Loucy (cell line): ENCODE measurements at regions not wholly inside any gene's neighbourhood (a gene's known extent, or its start where the extent isn't known, plus 50 kb on each side); places are given as distances from the start of the nearest gene placed in this dataset.
A peak's percentile ranks its signal among the peaks of the same experiment; 100 is the strongest.

Experiments
- H2AFZ ChIP-seq: fragments of 200-600 bp; sonication (generic); 2 replicates; pipeline ENCODE4 v1.6.0; 2016; ENCODE audit warnings: antibody characterized with exemption, mild to moderate bottlenecking, low read length, moderate library complexity
- H3F3A ChIP-seq: fragments of 200-600 bp; 2 replicates; pipeline ENCODE4 v1.6.0; 2016; ENCODE audit warnings: antibody characterized with exemption, low read depth, mild to moderate bottlenecking
- H3K27me3 ChIP-seq: fragments of 200-600 bp; sonication (generic); 2 replicates; pipeline ENCODE4 v1.6.1; 2014; ENCODE audit warnings: low read length, mild to moderate bottlenecking; ENCODE audit not compliant: insufficient read depth, poor library complexity, severe bottlenecking
- H3K36me3 ChIP-seq: fragments of 200-600 bp; sonication (generic); 2 replicates; pipeline ENCODE4 v1.6.1; 2016; ENCODE audit warnings: low read length; ENCODE audit not compliant: insufficient read depth
- H3K4me1 ChIP-seq: fragments of 200-600 bp; sonication (generic); 2 replicates; pipeline ENCODE4 v1.5.1; 2014; ENCODE audit warnings: low read length, mild to moderate bottlenecking; ENCODE audit not compliant: insufficient read depth, poor library complexity, severe bottlenecking
- H3K4me2 ChIP-seq: fragments of 200-600 bp; sonication (generic); 2 replicates; pipeline ENCODE4 v1.6.0; 2014; ENCODE audit warnings: antibody characterized with exemption, low read length, low read depth, mild to moderate bottlenecking; ENCODE audit not compliant: poor library complexity, severe bottlenecking
- H3K4me3 ChIP-seq: fragments of 200-600 bp; sonication (generic); 2 replicates; pipeline ENCODE4 v1.5.1; 2014; ENCODE audit warnings: low read length, mild to moderate bottlenecking, mixed read lengths; ENCODE audit not compliant: poor library complexity, severe bottlenecking
- H3K79me2 ChIP-seq: fragments of 200-600 bp; sonication (generic); 2 replicates; pipeline ENCODE4 v1.6.1; 2014; ENCODE audit warnings: low read length; ENCODE audit not compliant: insufficient read depth
- H3K9ac ChIP-seq: fragments of 200-600 bp; sonication (generic); 2 replicates; pipeline ENCODE4 v1.6.0; 2014; ENCODE audit warnings: mild to moderate bottlenecking, low read depth, low read length, moderate library complexity; ENCODE audit not compliant: poor library complexity, severe bottlenecking
- H3K9me2 ChIP-seq: fragments of 200-600 bp; sonication (generic); replicated peaks from 2 replicates; pipeline ENCODE4 v1.6.1; 2016; ENCODE audit warnings: low read depth, low read length, mixed read lengths
- H3K9me3 ChIP-seq: fragments of 200-600 bp; sonication (generic); 2 replicates; pipeline ENCODE4 v1.6.1; 2014; ENCODE audit warnings: mild to moderate bottlenecking, antibody characterized with exemption, low read length, low read depth; ENCODE audit not compliant: insufficient read depth
- H4K20me1 ChIP-seq: fragments of 200-600 bp; sonication (generic); 2 replicates; pipeline ENCODE4 v1.6.0; 2014; ENCODE audit warnings: antibody characterized with exemption, low read length, mild to moderate bottlenecking; ENCODE audit not compliant: insufficient read depth, poor library complexity, severe bottlenecking
- CTCF ChIP-seq: fragments of 200-600 bp; sonication (generic); conservative IDR thresholded peaks from 2 replicates; pipeline ENCODE4 v1.5.1; 2014; ENCODE audit warnings: mild to moderate bottlenecking, antibody characterized with exemption, low read length
- EZH2phosphoT487 ChIP-seq: fragments of 200-600 bp; IDR thresholded peaks from 2 replicates; pipeline ENCODE4 v1.6.1; 2018; ENCODE audit warnings: antibody characterized with exemption, mild to moderate bottlenecking, moderate library complexity, borderline replicate concordance

- no peaks in the 10 kb centered on the region for H3K27me3 ChIP-seq
- H3K4me3 ChIP-seq = no peak overlapping the region
- H3K4me2 ChIP-seq = no peak overlapping the region
- H3K4me1 ChIP-seq = peaks cover 22% of the 10 kb centered on the region
- H3F3A ChIP-seq = no peaks in the 10 kb centered on the region
- TF ChIP-seq EZH2phosphoT487 (no peak), CTCF (no peak)
- H3K9ac ChIP-seq = no peak overlapping the region
- no peaks in the 10 kb centered on the region for H3K9me3 ChIP-seq
- H3K36me3 ChIP-seq = no peaks in the 10 kb centered on the region
- no peaks in the 10 kb centered on the region for H4K20me1 ChIP-seq
- H3K9me2 ChIP-seq = no peaks in the 10 kb centered on the region
- peak overlapping the region; percentile 18; the same call in 1 of the 2 replicates for H2AFZ ChIP-seq
- no peaks in the 10 kb centered on the region for H3K79me2 ChIP-seq
Observed at GRCh38 chr5:38115318-38115827, 143.0 kb upstream of the EGFLAM start.

GRCh38 chr5:38113880-38114279 is 144.5 kb upstream of the EGFLAM start:
- Histone ChIP-seq H3K9me2 (no peaks in the 10 kb centered on the region), H3K9ac (no peak overlapping the region), H3K4me1 (peaks cover 22% of the 10 kb centered on the region), H4K20me1 (no peaks in the 10 kb centered on the region), H3K4me3 (no peak overlapping the region), H3K9me3 (no peaks in the 10 kb centered on the region), H3F3A (no peaks in the 10 kb centered on the region), H3K79me2 (no peaks in the 10 kb centered on the region), H2AFZ (no peak overlapping the region), H3K4me2 (no peak overlapping the region), H3K36me3 (no peaks in the 10 kb centered on the region), H3K27me3 (no peaks in the 10 kb centered on the region)
- TF ChIP-seq EZH2phosphoT487 = no peak
- no peak for TF ChIP-seq CTCF

- no peaks in the 10 kb centered on the region for H3K36me3 ChIP-seq
- TF ChIP-seq EZH2phosphoT487 = no peak
- no peak for TF ChIP-seq CTCF
- no peak overlapping the region for H3K9ac ChIP-seq
- no peak overlapping the region for H3K4me3 ChIP-seq
- H3K4me2 ChIP-seq = no peak overlapping the region
- no peaks in the 10 kb centered on the region for H3K27me3 ChIP-seq
- H3K9me2 ChIP-seq = no peaks in the 10 kb centered on the region
- H3K9me3 ChIP-seq = no peaks in the 10 kb centered on the region
- H3F3A ChIP-seq = no peaks in the 10 kb centered on the region
- no peaks in the 10 kb centered on the region for H4K20me1 ChIP-seq
- H2AFZ ChIP-seq = no peak overlapping the region
- peaks cover 22% of the 10 kb centered on the region for H3K4me1 ChIP-seq
- no peaks in the 10 kb centered on the region for H3K79me2 ChIP-seq
Observed at GRCh38 chr5:38113456-38113855, 144.9 kb upstream of the EGFLAM start.
